Endodermal cell (in vitro differentiated cells): ENCODE measurements at regions not wholly inside any gene's neighbourhood (a gene's known extent, or its start where the extent isn't known, plus 50 kb on each side); places are given as distances from the start of the nearest gene placed in this dataset.
"Not testable (repeated sequence)": the region's sequence is repeated elsewhere in the genome, so short reads cannot be mapped to it uniquely, and the experiment has no call there.

Experiments used
- DNase-seq: peaks from one replicate; pipeline ENCODE4 v3.0.0-alpha.2; 2017
- H3K27ac ChIP-seq: 2 replicates; pipeline ENCODE4 v1.5.1; 2013; ENCODE audit warnings: mild to moderate bottlenecking, low read depth, low read length, moderate library complexity
- H3K27me3 ChIP-seq: 2 replicates; pipeline ENCODE4 v1.6.1; 2013; ENCODE audit warnings: mild to moderate bottlenecking, low read length, moderate library complexity; ENCODE audit not compliant: insufficient read depth, control insufficient read depth, poor library complexity, severe bottlenecking
- H3K36me3 ChIP-seq: 2 replicates; pipeline ENCODE4 v1.7.0; 2013; ENCODE audit warnings: mild to moderate bottlenecking, low read length, moderate library complexity; ENCODE audit not compliant: control insufficient read depth, insufficient read depth
- H3K4me1 ChIP-seq: one replicate; pipeline ENCODE4 v1.7.0; 2013; ENCODE audit warnings: low read length; ENCODE audit not compliant: control insufficient read depth, insufficient read depth
- H3K4me3 ChIP-seq: 2 replicates; pipeline ENCODE4 v1.5.1; 2013; ENCODE audit warnings: mild to moderate bottlenecking, low read length, moderate library complexity
- H3K9ac ChIP-seq: 2 replicates; pipeline ENCODE4 v1.6.1; 2013; ENCODE audit warnings: mild to moderate bottlenecking, low read length, moderate library complexity; ENCODE audit not compliant: poor library complexity, severe bottlenecking; ENCODE audit errors: extremely low read depth
- H3K9me3 ChIP-seq: 2 replicates; pipeline ENCODE4 v1.6.1; 2013; ENCODE audit warnings: mild to moderate bottlenecking, low read length, moderate library complexity; ENCODE audit not compliant: control insufficient read depth
- H3K27ac Mint-ChIP-seq: 2 replicates; pipeline ENCODE4 v1.8.0; 2020; ENCODE audit warnings: mixed read lengths
- H3K27me3 Mint-ChIP-seq: 2 replicates; pipeline ENCODE4 v1.8.0; 2021; ENCODE audit warnings: mild to moderate bottlenecking, mixed read lengths; ENCODE audit not compliant: insufficient read depth
- H3K36me3 Mint-ChIP-seq: 2 replicates; pipeline ENCODE4 v1.8.0; 2020; ENCODE audit warnings: low read depth, mixed read lengths
- H3K4me1 Mint-ChIP-seq: 2 replicates; pipeline ENCODE4 v1.8.0; 2020; ENCODE audit warnings: mixed read lengths
- H3K4me3 Mint-ChIP-seq: 2 replicates; pipeline ENCODE4 v1.8.0; 2020; ENCODE audit warnings: mild to moderate bottlenecking, moderate library complexity, mixed read lengths
- H3K9me3 Mint-ChIP-seq: 2 replicates; pipeline ENCODE4 v1.8.0; 2020; ENCODE audit warnings: mild to moderate bottlenecking, mixed read lengths
- CTCF ChIP-seq: fragments of 200-600 bp; sonication (generic); conservative IDR thresholded peaks from 2 replicates; pipeline ENCODE4 v1.5.0; 2021; ENCODE audit warnings: antibody characterized with exemption, mild to moderate bottlenecking
- WGBS, 2 experiments: methylation state at CpG; one replicate each; pipeline versions ENCODE4 v1.1.5 to v1.1.7; 2013; ENCODE audit warnings: missing lambda C conversion rate in 2 of 2, mixed read lengths in 1 of 2; ENCODE audit not compliant: insufficient coverage in 1 of 2, insufficient read length in 1 of 2; 5-methylcytosine and 5-hydroxymethylcytosine counted together

- Mint-ChIP-seq H3K27me3 (no peaks in the 10 kb centered on the region), H3K27ac (no peak overlapping the region), H3K36me3 (no peaks in the 10 kb centered on the region), H3K4me3 (no peak overlapping the region), H3K9me3 (no peaks in the 10 kb centered on the region), H3K4me1 (peaks cover 18% of the 10 kb centered on the region)
- Histone ChIP-seq H3K9me3 (no peaks in the 10 kb centered on the region), H3K9ac (no peak overlapping the region), H3K4me3 (no peak overlapping the region), H3K27me3 (no peaks in the 10 kb centered on the region), H3K36me3 (no peaks in the 10 kb centered on the region), H3K4me1 (no peaks in the 10 kb centered on the region), H3K27ac (no peak overlapping the region)
- no peak for TF ChIP-seq CTCF
- WGBS, 2 experiments: 88 to 90% methylated on average over 18 to 25 of the region's 26 CpGs
- DNase-seq: peak; percentile 59
Measured at GRCh38 chr17:16870253-16871245, 101.4 kb downstream of the TNFRSF13B start.

GRCh38 chr17:16869531-16870252, 102.2 kb downstream of the TNFRSF13B start:
- not testable (repeated sequence) for H3K27ac ChIP-seq, H3K9ac ChIP-seq, H3K4me3 ChIP-seq, H3K4me1 ChIP-seq, H3K27ac Mint-ChIP-seq, H3K27me3 ChIP-seq, H3K36me3 ChIP-seq, H3K9me3 Mint-ChIP-seq, H3K27me3 Mint-ChIP-seq, H3K36me3 Mint-ChIP-seq, H3K4me3 Mint-ChIP-seq, H3K9me3 ChIP-seq
- WGBS, 2 experiments: 91 to 92% methylated on average over 2 to 8 of the region's 11 CpGs
- peaks cover 18% of the 10 kb centered on the region for H3K4me1 Mint-ChIP-seq
- peak; percentile 31 for DNase-seq

GRCh38 chr17:16868616-16869015, 103.3 kb downstream of the TNFRSF13B start:
- H3K27me3 ChIP-seq, H3K27me3 Mint-ChIP-seq, H3K9me3 ChIP-seq, H3K27ac Mint-ChIP-seq, H3K27ac ChIP-seq, H3K36me3 ChIP-seq, H3K4me1 ChIP-seq, DNase-seq, H3K4me3 ChIP-seq, H3K4me3 Mint-ChIP-seq, H3K36me3 Mint-ChIP-seq, H3K9ac ChIP-seq, H3K9me3 Mint-ChIP-seq: not testable (repeated sequence)
- peaks cover 18% of the 10 kb centered on the region for H3K4me1 Mint-ChIP-seq
- 96 to 100% methylated on average over 9 to 13 of the region's 13 CpGs for WGBS, 2 experiments

GRCh38 chr17:16867545-16867944, 104.4 kb downstream of the TNFRSF13B start:
- no CpG with 5 or more reads among the region's 5 CpGs for WGBS, 2 experiments
- H3K36me3 ChIP-seq, H3K4me3 Mint-ChIP-seq, H3K36me3 Mint-ChIP-seq, H3K4me1 ChIP-seq, H3K4me3 ChIP-seq, H3K9me3 ChIP-seq, H3K9ac ChIP-seq, H3K27ac Mint-ChIP-seq, H3K27ac ChIP-seq, H3K27me3 ChIP-seq, H3K27me3 Mint-ChIP-seq, H3K9me3 Mint-ChIP-seq: not testable (repeated sequence)
- H3K4me1 Mint-ChIP-seq: peaks cover 18% of the 10 kb centered on the region
- DNase-seq: peak; percentile 32

GRCh38 chr17:16866841-16867240, 105.1 kb downstream of the TNFRSF13B start:
- H3K4me3 ChIP-seq, H3K27ac Mint-ChIP-seq, H3K27me3 ChIP-seq, H3K4me3 Mint-ChIP-seq, DNase-seq, H3K36me3 ChIP-seq, H3K4me1 ChIP-seq, H3K9me3 Mint-ChIP-seq, H3K9me3 ChIP-seq, H3K9ac ChIP-seq, H3K27me3 Mint-ChIP-seq, H3K36me3 Mint-ChIP-seq, H3K27ac ChIP-seq: not testable (repeated sequence)
- H3K4me1 Mint-ChIP-seq: peaks cover 18% of the 10 kb centered on the region
- 96% methylated on average over 6 of the region's 6 CpGs; no CpG with 5 or more reads in 1 of the 2 experiments for WGBS, 2 experiments
